HEK293T (cell line): ENCODE measurements at regions not wholly inside any gene's neighbourhood (a gene's known extent, or its start where the extent isn't known, plus 50 kb on each side); places are given as distances from the start of the nearest gene placed in this dataset.

Experiments
- CTCF ChIA-PET: fragments of 350-600 bp; formaldehyde crosslinking; extraction: SDS; loops from one replicate; lab custom pipeline; 2021; ENCODE audit warnings: antibody characterized with exemption, inconsistent platforms; lab: Yijun Ruan, JAX
- POLR2A ChIA-PET: fragments of 350-600 bp; formaldehyde crosslinking; extraction: SDS; loops from one replicate; lab custom pipeline; 2020; ENCODE audit warnings: antibody characterized with exemption, inconsistent platforms; lab: Yijun Ruan, JAX
- DNase-seq: peaks from one replicate; pipeline ENCODE4 v3.0.0; 2012; ENCODE audit warnings: mixed read lengths; ENCODE audit errors: extremely low spot score
- ARNT ChIP-seq: fragments of 450-650 bp; IDR thresholded peaks from 2 replicates; pipeline ENCODE4 v1.6.1; 2017; ENCODE audit warnings: mild to moderate bottlenecking
- BHLHE40 ChIP-seq: fragments of 450-650 bp; IDR thresholded peaks from 2 replicates; pipeline ENCODE4 v1.6.1; 2016; ENCODE audit warnings: mild to moderate bottlenecking, moderate library complexity, borderline replicate concordance
- CTBP1 ChIP-seq: fragments of 450-650 bp; IDR thresholded peaks from 2 replicates; pipeline ENCODE4 v1.6.1; 2016; ENCODE audit warnings: borderline replicate concordance
- ELF4 ChIP-seq: fragments of 450-650 bp; IDR thresholded peaks from 2 replicates; pipeline ENCODE4 v1.6.1; 2017; ENCODE audit warnings: antibody characterized with exemption
- FOXA1 ChIP-seq: fragments of 450-650 bp; IDR thresholded peaks from 2 replicates; pipeline ENCODE4 v1.6.1; 2016; ENCODE audit warnings: mild to moderate bottlenecking
- FOXK2 ChIP-seq: fragments of 450-650 bp; IDR thresholded peaks from 2 replicates; pipeline ENCODE4 v1.6.1; 2016; ENCODE audit warnings: mild to moderate bottlenecking
- FOXM1 ChIP-seq: fragments of 450-650 bp; IDR thresholded peaks from 2 replicates; pipeline ENCODE4 v1.6.1; 2017; ENCODE audit warnings: mild to moderate bottlenecking, borderline replicate concordance
- HDGF ChIP-seq: fragments of 450-650 bp; IDR thresholded peaks from 2 replicates; pipeline ENCODE4 v1.6.1; 2017; ENCODE audit warnings: antibody characterized with exemption, borderline replicate concordance
- L3MBTL2 ChIP-seq: fragments of 450-650 bp; conservative IDR thresholded peaks from 2 replicates; pipeline ENCODE4 v1.6.1; 2016; ENCODE audit warnings: mild to moderate bottlenecking
- LEF1 ChIP-seq: fragments of 450-650 bp; IDR thresholded peaks from 2 replicates; pipeline ENCODE4 v1.6.1; 2017; ENCODE audit warnings: mild to moderate bottlenecking, borderline replicate concordance
- NFRKB ChIP-seq: fragments of 450-650 bp; IDR thresholded peaks from 2 replicates; pipeline ENCODE4 v1.6.1; 2016; ENCODE audit warnings: mild to moderate bottlenecking, moderate library complexity
- SP1 ChIP-seq: fragments of 450-650 bp; IDR thresholded peaks from 2 replicates; pipeline ENCODE4 v1.6.1; 2017
- SUZ12 ChIP-seq: fragments of 450-650 bp; IDR thresholded peaks from 2 replicates; pipeline ENCODE4 v1.6.1; 2016; ENCODE audit warnings: mild to moderate bottlenecking
- TARDBP ChIP-seq: fragments of 450-650 bp; IDR thresholded peaks from 2 replicates; pipeline ENCODE4 v1.6.1; 2016
- ZNF384 ChIP-seq: fragments of 450-650 bp; IDR thresholded peaks from 2 replicates; pipeline ENCODE4 v1.6.1; 2016
- TF ChIP-seq, protein P1 (sequence below): fragments of 450-650 bp; IDR thresholded peaks from 2 replicates; pipeline ENCODE4 v1.6.1; 2016

DNA sequence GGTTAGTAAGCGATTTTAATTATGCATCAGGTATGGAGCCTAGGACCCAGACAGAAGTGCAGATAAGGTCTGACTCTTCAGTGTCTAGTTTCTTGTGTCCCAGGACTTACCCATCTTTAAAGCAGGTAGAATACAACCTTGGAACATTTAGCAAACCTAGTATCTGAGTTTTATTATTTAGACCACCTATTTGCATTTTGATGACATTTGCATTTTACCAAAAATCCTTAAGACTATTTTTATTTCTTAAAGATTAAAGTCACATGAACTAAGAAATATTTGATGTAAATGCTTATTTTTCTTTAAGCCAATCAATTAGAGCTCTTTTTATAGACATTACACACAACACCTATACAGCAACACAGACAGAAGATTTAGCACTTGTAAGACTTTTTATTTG is 939.1 kb downstream of the OTOL1 start:
- ChIA-PET POLR2A (no interaction called here), CTCF (no interaction called here)
- DNase-seq, result no peak
- no peak for TF ChIP-seq FOXA1
- TF ChIP-seq, protein P1, sequence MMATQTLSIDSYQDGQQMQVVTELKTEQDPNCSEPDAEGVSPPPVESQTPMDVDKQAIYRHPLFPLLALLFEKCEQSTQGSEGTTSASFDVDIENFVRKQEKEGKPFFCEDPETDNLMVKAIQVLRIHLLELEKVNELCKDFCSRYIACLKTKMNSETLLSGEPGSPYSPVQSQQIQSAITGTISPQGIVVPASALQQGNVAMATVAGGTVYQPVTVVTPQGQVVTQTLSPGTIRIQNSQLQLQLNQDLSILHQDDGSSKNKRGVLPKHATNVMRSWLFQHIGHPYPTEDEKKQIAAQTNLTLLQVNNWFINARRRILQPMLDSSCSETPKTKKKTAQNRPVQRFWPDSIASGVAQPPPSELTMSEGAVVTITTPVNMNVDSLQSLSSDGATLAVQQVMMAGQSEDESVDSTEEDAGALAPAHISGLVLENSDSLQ, result no peak
- no peak for TF ChIP-seq CTBP1
- TF ChIP-seq NFRKB, result no peak
- no peak for TF ChIP-seq TARDBP
- TF ChIP-seq SP1, result no peak
- TF ChIP-seq BHLHE40, result no peak
- no peak for TF ChIP-seq FOXM1
- TF ChIP-seq SUZ12, result no peak
- TF ChIP-seq ZNF384, result no peak
- TF ChIP-seq HDGF, result no peak
- TF ChIP-seq LEF1, result no peak
- TF ChIP-seq L3MBTL2, result no peak
- no peak for TF ChIP-seq ELF4
- no peak for TF ChIP-seq ARNT
- TF ChIP-seq FOXK2, result no peak

DNA sequence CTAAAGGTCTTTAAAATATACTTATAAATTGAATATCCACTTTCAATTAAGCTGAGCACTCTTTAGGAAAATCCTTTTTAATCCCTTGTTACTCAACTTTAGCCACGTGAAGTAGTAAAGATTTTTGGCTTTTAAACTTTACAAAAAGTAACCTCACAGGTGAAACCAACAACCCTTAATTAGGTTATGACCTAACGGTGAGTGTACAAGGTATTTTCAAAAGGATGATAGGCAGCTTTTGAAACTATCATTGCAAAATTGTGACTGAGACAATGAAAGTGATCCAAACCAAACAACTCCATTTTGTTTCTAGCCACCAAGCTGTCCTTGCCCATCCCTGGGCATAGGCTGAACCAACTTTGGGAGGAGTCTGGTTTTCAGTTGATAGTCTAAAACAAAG is 940.2 kb downstream of the OTOL1 start:
- no peak for DNase-seq
- CTCF ChIA-PET, result no interaction called here
- POLR2A ChIA-PET, result no interaction called here
- TF ChIP-seq L3MBTL2, result no peak
- TF ChIP-seq ELF4, result no peak
- no peak for TF ChIP-seq NFRKB
- TF ChIP-seq LEF1, result no peak
- no peak for TF ChIP-seq FOXA1
- TF ChIP-seq FOXM1, result no peak
- TF ChIP-seq, protein P1, result no peak
- TF ChIP-seq FOXK2, result no peak
- no peak for TF ChIP-seq TARDBP
- no peak for TF ChIP-seq SP1
- no peak for TF ChIP-seq ZNF384
- no peak for TF ChIP-seq CTBP1
- no peak for TF ChIP-seq ARNT
- no peak for TF ChIP-seq BHLHE40
- no peak for TF ChIP-seq HDGF

DNA sequence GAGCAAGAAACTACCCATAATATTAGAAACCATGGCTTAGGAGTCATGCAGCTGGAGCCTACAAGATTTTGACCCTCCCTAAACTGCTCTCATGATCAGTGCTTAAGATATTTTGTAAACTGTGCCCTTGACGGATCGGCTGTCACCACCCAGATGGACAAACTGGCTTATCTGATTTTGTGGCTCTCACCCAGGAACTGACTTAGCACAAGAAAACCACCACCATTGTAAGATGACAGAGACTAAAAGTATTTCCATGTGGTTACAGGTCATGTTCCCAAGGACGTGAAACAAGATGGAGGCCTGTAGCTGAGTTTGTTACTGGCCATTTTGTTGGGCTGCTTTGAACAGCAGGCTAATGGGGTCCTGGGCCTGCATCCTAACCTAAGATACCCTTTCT is 940.9 kb downstream of the OTOL1 start:
- no peak for TF ChIP-seq ARNT
- no peak for TF ChIP-seq SP1
- no peak for TF ChIP-seq FOXM1
- no peak for TF ChIP-seq L3MBTL2
- TF ChIP-seq ELF4, result no peak
- no peak for DNase-seq
- ChIA-PET POLR2A (no interaction called here), CTCF (no interaction called here)

DNA sequence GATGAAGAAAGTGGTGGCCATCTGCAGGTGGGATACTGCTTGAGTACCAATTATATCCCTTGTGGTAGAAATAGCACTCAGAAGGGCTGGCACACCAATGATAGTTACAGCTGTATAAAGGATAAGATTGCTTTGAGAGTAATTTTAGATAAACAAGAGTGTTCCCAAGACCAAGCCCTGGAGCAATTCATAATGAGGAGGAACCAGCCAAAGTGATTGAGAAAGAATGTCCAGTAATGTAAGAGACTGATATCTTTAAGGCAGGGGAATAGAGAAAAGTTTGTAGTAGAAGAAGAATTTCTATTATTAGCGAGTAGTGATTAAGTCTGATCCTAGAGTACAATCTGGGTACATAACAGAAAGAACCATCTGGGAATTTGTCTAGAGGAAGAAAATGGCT is 945.1 kb downstream of the OTOL1 start:
- TF ChIP-seq L3MBTL2 (no peak), CTBP1 (no peak), FOXK2 (no peak)
- POLR2A ChIA-PET, result no interaction called here
- CTCF ChIA-PET, result no interaction called here
- DNase-seq, result no peak

DNA sequence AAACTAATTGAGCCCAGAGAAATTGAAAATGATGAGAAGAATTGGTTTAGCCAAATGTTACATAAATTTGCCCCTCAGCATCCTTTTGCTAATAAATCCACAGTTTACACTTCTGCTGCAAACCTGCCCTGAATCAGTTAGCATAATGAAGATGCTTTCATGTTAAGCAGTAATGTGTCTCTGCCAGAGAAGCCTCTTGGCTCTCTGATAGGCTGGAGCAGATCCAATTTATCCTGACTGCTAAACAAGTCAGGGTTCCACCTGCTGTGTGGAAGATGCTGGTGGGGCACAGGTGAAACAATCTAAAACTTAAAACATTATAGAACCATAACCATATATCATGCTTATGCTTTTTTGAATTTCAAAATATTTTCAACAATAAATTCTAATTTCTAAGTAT is 946.8 kb downstream of the OTOL1 start:
- ChIA-PET POLR2A (no interaction called here), CTCF (no interaction called here)
- DNase-seq, result no peak
- no peak for TF ChIP-seq ELF4
- no peak for TF ChIP-seq NFRKB
- TF ChIP-seq CTBP1, result no peak

DNA sequence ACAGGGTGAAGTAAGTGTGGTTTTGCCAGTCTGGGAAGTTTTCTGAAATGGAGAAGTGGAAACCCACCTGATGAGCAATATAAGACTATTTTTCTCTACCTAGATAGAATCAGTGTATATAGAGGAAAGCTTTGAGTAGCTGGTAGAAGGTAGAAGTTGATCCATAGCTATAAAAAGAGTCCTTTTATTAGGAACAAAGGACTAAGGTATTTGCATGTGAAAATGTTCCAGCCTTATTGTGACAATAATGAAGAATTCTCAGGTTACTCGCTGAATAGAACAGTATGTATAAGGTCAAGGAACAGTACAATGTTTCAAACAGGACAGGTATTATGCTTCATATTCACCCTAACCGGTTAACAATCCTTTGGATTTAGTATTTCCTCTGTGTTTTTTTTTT is 972.2 kb downstream of the OTOL1 start:
- ChIA-PET POLR2A (no interaction called here), CTCF (no interaction called here)
- TF ChIP-seq, protein P1, result no peak
- TF ChIP-seq HDGF (no peak), ELF4 (no peak), CTBP1 (no peak), ARNT (no peak), SUZ12 (no peak), BHLHE40 (no peak), FOXA1 (no peak), FOXM1 (no peak), LEF1 (no peak), ZNF384 (no peak), NFRKB (no peak), TARDBP (no peak), L3MBTL2 (no peak)
- no peak for DNase-seq

DNA sequence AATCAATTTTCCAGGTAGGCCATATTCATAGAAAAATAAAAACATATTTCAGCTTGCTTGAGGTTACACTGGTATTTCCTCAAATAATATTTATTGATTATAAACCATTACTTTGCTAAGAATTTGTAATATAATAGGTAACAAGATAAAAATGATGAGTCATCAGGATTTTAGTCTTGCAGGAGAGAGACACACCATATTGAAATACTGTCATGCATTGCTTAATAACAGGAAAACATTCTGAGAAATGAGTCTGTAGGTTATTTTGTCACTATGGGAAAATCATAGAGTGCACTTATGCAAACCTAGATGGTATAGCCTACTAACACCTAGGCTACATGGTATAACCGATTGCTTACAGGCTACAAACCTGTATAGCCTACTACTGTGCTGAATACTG is 990.5 kb downstream of the OTOL1 start:
- ChIA-PET POLR2A (no interaction called here), CTCF (no interaction called here)
- no peak for DNase-seq
- TF ChIP-seq ELF4 (no peak), TARDBP (no peak), ZNF384 (no peak), NFRKB (no peak), BHLHE40 (no peak), CTBP1 (no peak), LEF1 (no peak), FOXK2 (no peak), HDGF (no peak)
- TF ChIP-seq, protein P1, result no peak
